ENCODE measurements at regions not wholly inside any gene's neighbourhood (a gene's known extent, or its start where the extent isn't known, plus 50 kb on each side); places are given as distances from the start of the nearest gene placed in this dataset.

DNA sequence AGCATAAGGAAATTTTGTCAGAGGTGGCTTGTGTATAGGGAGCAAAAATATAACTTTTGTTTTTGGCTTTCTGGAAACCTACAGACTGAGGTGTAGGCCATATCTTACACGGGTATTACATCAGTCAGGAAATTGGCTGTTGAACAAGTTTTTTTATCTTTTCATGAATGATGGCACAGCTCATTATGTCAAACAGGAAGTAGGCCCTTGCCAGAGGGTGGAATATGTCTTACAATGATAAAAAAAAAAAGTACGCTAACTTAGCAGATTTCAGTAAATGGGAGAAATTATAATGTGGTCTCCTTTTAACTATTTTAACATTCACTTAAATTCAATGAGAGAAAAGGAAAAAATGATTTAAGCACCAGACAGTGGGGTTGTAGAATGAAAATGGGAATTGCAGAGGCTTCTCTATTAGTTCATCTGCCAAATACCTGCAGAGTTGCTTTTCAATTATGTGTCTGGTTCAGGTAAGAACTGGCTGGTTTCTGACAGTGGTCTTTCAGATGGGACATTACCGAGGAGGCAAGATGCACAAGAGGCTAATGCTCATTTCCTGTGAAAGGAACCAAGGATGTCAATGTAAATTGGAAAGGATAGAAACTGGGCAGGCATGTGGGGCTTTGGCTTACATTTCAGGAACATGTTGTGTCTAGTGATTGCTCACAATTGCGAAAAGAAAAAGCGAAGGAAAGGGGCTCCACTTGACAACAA is 169.9 kb downstream of the NNT start:
- intact Hi-C loops (cut with micrococcal nuclease; ENCODE audit: unreplicated experiment) (no loop called here), in situ Hi-C loops (cut with HindIII; ENCODE audit: low pct_unique_long_range_greater_than_20kb, low sequenced_read_pairs) (no loop called here)
- Histone ChIP-seq H3K27me3 (ENCODE audit: control insufficient read depth, insufficient read depth, low read length) (no peaks in the 10 kb centered on the region), H3K4me3 (ENCODE audit: low read depth in 2 of 2, low read length in 2 of 2) (no peak overlapping the region), H3K4me1 (ENCODE audit: control insufficient read depth, insufficient read depth, low read length) (no peaks in the 10 kb centered on the region), H3K9me3 (ENCODE audit: control insufficient read depth, insufficient read depth, low read depth, low read length) (no peaks in the 10 kb centered on the region), H3K27ac (ENCODE audit: low read length) (no peak overlapping the region), H3K36me3 (ENCODE audit: control insufficient read depth, insufficient read depth, low read length) (no peaks in the 10 kb centered on the region)
- DNase-seq (ENCODE audit: low read depth, low spot score), result no peak
- no TSS peak for BruUV-seq (replicated peaks)
- ATAC-seq, result no peak
- CTCF ChIA-PET, result no interaction called here
- TF ChIP-seq SIN3A (IDR thresholded peaks at IDR 0.05; ENCODE audit: borderline replicate concordance, insufficient read depth, low read depth, low read length) (no peak), POLR2AphosphoS5 (IDR thresholded peaks at IDR 0.05; ENCODE audit: low read depth, low read length) (no peak), CTCF (IDR thresholded peaks at IDR 0.05) (no peak), TCF7L2 (IDR thresholded peaks at IDR 0.05; ENCODE audit: low read depth, low read length) (no peak)
- TF ChIP-seq, protein P1, sequence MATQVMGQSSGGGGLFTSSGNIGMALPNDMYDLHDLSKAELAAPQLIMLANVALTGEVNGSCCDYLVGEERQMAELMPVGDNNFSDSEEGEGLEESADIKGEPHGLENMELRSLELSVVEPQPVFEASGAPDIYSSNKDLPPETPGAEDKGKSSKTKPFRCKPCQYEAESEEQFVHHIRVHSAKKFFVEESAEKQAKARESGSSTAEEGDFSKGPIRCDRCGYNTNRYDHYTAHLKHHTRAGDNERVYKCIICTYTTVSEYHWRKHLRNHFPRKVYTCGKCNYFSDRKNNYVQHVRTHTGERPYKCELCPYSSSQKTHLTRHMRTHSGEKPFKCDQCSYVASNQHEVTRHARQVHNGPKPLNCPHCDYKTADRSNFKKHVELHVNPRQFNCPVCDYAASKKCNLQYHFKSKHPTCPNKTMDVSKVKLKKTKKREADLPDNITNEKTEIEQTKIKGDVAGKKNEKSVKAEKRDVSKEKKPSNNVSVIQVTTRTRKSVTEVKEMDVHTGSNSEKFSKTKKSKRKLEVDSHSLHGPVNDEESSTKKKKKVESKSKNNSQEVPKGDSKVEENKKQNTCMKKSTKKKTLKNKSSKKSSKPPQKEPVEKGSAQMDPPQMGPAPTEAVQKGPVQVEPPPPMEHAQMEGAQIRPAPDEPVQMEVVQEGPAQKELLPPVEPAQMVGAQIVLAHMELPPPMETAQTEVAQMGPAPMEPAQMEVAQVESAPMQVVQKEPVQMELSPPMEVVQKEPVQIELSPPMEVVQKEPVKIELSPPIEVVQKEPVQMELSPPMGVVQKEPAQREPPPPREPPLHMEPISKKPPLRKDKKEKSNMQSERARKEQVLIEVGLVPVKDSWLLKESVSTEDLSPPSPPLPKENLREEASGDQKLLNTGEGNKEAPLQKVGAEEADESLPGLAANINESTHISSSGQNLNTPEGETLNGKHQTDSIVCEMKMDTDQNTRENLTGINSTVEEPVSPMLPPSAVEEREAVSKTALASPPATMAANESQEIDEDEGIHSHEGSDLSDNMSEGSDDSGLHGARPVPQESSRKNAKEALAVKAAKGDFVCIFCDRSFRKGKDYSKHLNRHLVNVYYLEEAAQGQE (IDR thresholded peaks at IDR 0.05; ENCODE audit: insufficient read depth in 1 of 2, low read depth in 2 of 2, low read length in 1 of 2), result no peak
- POLR2A ChIA-PET, result no interaction called here

GRCh38 chr5:43772458-43772763 is 169.4 kb downstream of the NNT start:
- Histone ChIP-seq H3K4me1 (ENCODE audit: control insufficient read depth, insufficient read depth, low read length) (no peaks in the 10 kb centered on the region), H3K27ac (ENCODE audit: low read length) (no peak overlapping the region), H3K4me3 (ENCODE audit: low read depth in 2 of 2, low read length in 2 of 2) (no peak overlapping the region), H3K9me3 (ENCODE audit: control insufficient read depth, insufficient read depth, low read depth, low read length) (no peaks in the 10 kb centered on the region), H3K27me3 (ENCODE audit: control insufficient read depth, insufficient read depth, low read length) (no peaks in the 10 kb centered on the region), H3K36me3 (ENCODE audit: control insufficient read depth, insufficient read depth, low read length) (no peaks in the 10 kb centered on the region)
- TF ChIP-seq CTCF (IDR thresholded peaks at IDR 0.05) (no peak), SIN3A (IDR thresholded peaks at IDR 0.05; ENCODE audit: borderline replicate concordance, insufficient read depth, low read depth, low read length) (no peak), TCF7L2 (IDR thresholded peaks at IDR 0.05; ENCODE audit: low read depth, low read length) (no peak), POLR2AphosphoS5 (IDR thresholded peaks at IDR 0.05; ENCODE audit: low read depth, low read length) (no peak)
- TF ChIP-seq, protein P1 (IDR thresholded peaks at IDR 0.05; ENCODE audit: insufficient read depth in 1 of 2, low read depth in 2 of 2, low read length in 1 of 2), result no peak
- no TSS peak for BruUV-seq (replicated peaks)
- in situ Hi-C loops (cut with HindIII; ENCODE audit: low pct_unique_long_range_greater_than_20kb, low sequenced_read_pairs), result no loop called here
- POLR2A ChIA-PET, result no interaction called here
- intact Hi-C loops (cut with micrococcal nuclease; ENCODE audit: unreplicated experiment), result no loop called here
- no peak for ATAC-seq
- CTCF ChIA-PET, result no interaction called here
- no peak for DNase-seq (ENCODE audit: low read depth, low spot score)
